Activated CD4-positive, alpha-beta T cell treated with anti-CD3 and anti-CD28 coated beads, Interleukin-2, amount 50 U/mL, for 16 hours (primary cell): ENCODE measurements at regions not wholly inside any gene's neighbourhood (a gene's known extent, or its start where the extent isn't known, plus 50 kb on each side); places are given as distances from the start of the nearest gene placed in this dataset.

ENCODE experiments used
- DNase-seq: peaks from one replicate; pipeline ENCODE4 v3.0.0-alpha.2; 2020

GRCh38 chr6:5946701-5947100 is 60.0 kb downstream of the NRN1 start:
- DNase-seq: no peak

- DNase-seq: no peak
These were observed 60.5 kb downstream of the NRN1 start for GRCh38 chr6:5946181-5946580.

GRCh38 chr6:5943591-5943990 is 63.1 kb downstream of the NRN1 start:
- no peak for DNase-seq

- no peak for DNase-seq
These were observed 64.1 kb downstream of the NRN1 start for GRCh38 chr6:5942591-5942990.

- no peak for DNase-seq
These were observed 65.5 kb downstream of the NRN1 start for GRCh38 chr6:5941188-5941587.

GRCh38 chr6:5938934-5939333 is 67.8 kb downstream of the NRN1 start:
- DNase-seq: no peak

- DNase-seq: no peak
These were observed 68.6 kb downstream of the NRN1 start for GRCh38 chr6:5937936-5938706.

- DNase-seq: no peak
These were observed 69.4 kb downstream of the NRN1 start for GRCh38 chr6:5937169-5937909.

GRCh38 chr6:5936631-5937030 is 70.1 kb downstream of the NRN1 start:
- no peak for DNase-seq

- DNase-seq: no peak
These were observed 70.6 kb downstream of the NRN1 start for GRCh38 chr6:5936140-5936539.

GRCh38 chr6:5930968-5931367 is 75.8 kb downstream of the NRN1 start:
- no peak for DNase-seq

GRCh38 chr6:5930143-5930770 is 76.5 kb downstream of the NRN1 start:
- DNase-seq: peak; percentile 5

GRCh38 chr6:5923840-5924239 is 82.9 kb downstream of the NRN1 start:
- DNase-seq: no peak

- DNase-seq: no peak
These were observed 84.5 kb downstream of the NRN1 start for GRCh38 chr6:5922230-5922629.

GRCh38 chr6:5909721-5910120 is 97.0 kb downstream of the NRN1 start:
- no peak for DNase-seq

GRCh38 chr6:5906842-5907241 is 99.9 kb downstream of the NRN1 start:
- DNase-seq: no peak

- DNase-seq: no peak
These were observed 100.4 kb downstream of the NRN1 start for GRCh38 chr6:5906340-5906670.

GRCh38 chr6:5905431-5906339 is 101.0 kb downstream of the NRN1 start:
- DNase-seq: no peak

- no peak for DNase-seq
These were observed 102.2 kb downstream of the NRN1 start for GRCh38 chr6:5904532-5904931.

GRCh38 chr6:5899216-5900045 is 107.3 kb downstream of the NRN1 start:
- no peak for DNase-seq

- DNase-seq: no peak
These were observed 108.2 kb downstream of the NRN1 start for GRCh38 chr6:5898563-5898962.

GRCh38 chr6:5898102-5898501 is 108.6 kb downstream of the NRN1 start:
- DNase-seq: no peak
